ENCODE measurements at regions not wholly inside any gene's neighbourhood (a gene's known extent, or its start where the extent isn't known, plus 50 kb on each side); places are given as distances from the start of the nearest gene placed in this dataset.

GRCh38 chr14:39617537-39617936, 185.3 kb upstream of the FBXO33 start:
- no peak for TF ChIP-seq CTCF (IDR thresholded peaks at IDR 0.05; ENCODE audit: low read depth, low read length)
- no peak for DNase-seq (ENCODE audit: low read depth in 2 of 2)
- no peak overlapping the region for H3K4me3 ChIP-seq (replicated peaks in 1 of 2; ENCODE audit: low read depth in 2 of 2, low read length in 2 of 2)

GRCh38 chr14:39615352-39615751, 183.1 kb upstream of the FBXO33 start:
- no peak for DNase-seq (ENCODE audit: low read depth in 2 of 2)
- TF ChIP-seq CTCF (IDR thresholded peaks at IDR 0.05; ENCODE audit: low read depth, low read length), result no peak
- no peak overlapping the region for H3K4me3 ChIP-seq (replicated peaks in 1 of 2; ENCODE audit: low read depth in 2 of 2, low read length in 2 of 2)

- no peak for TF ChIP-seq CTCF (IDR thresholded peaks at IDR 0.05; ENCODE audit: low read depth, low read length)
Measured at GRCh38 chr14:39614297-39614923, 182.2 kb upstream of the FBXO33 start.

GRCh38 chr14:39609119-39609518, 176.9 kb upstream of the FBXO33 start:
- no peak overlapping the region for H3K4me3 ChIP-seq (replicated peaks in 1 of 2; ENCODE audit: low read depth in 2 of 2, low read length in 2 of 2)
- TF ChIP-seq CTCF (IDR thresholded peaks at IDR 0.05; ENCODE audit: low read depth, low read length), result no peak
- DNase-seq (ENCODE audit: low read depth in 2 of 2), result no peak

More at GRCh38 chr14:39614297-39614923, 182.2 kb upstream of the FBXO33 start:
- no peak overlapping the region for H3K4me3 ChIP-seq (replicated peaks in 1 of 2; ENCODE audit: low read depth in 2 of 2, low read length in 2 of 2)
- DNase-seq (ENCODE audit: low read depth in 2 of 2), result no peak

GRCh38 chr14:39607978-39608377, 175.7 kb upstream of the FBXO33 start:
- DNase-seq (ENCODE audit: low read depth in 2 of 2), result no peak
- H3K4me3 ChIP-seq (replicated peaks in 1 of 2; ENCODE audit: low read depth in 2 of 2, low read length in 2 of 2), result no peak overlapping the region
- no peak for TF ChIP-seq CTCF (IDR thresholded peaks at IDR 0.05; ENCODE audit: low read depth, low read length)

GRCh38 chr14:39603942-39604341, 171.7 kb upstream of the FBXO33 start:
- H3K4me3 ChIP-seq (replicated peaks in 1 of 2; ENCODE audit: low read depth in 2 of 2, low read length in 2 of 2), result no peak overlapping the region
- TF ChIP-seq CTCF (IDR thresholded peaks at IDR 0.05; ENCODE audit: low read depth, low read length), result no peak
- DNase-seq (ENCODE audit: low read depth in 2 of 2), result no peak

GRCh38 chr14:39593377-39593776, 161.1 kb upstream of the FBXO33 start:
- no peak for TF ChIP-seq CTCF (IDR thresholded peaks at IDR 0.05; ENCODE audit: low read depth, low read length)
- DNase-seq (ENCODE audit: low read depth in 2 of 2), result no peak
- no peak overlapping the region for H3K4me3 ChIP-seq (replicated peaks in 1 of 2; ENCODE audit: low read depth in 2 of 2, low read length in 2 of 2)

All from cardiac fibroblast (primary cell).